A673 (cell line): ENCODE measurements at regions not wholly inside any gene's neighbourhood (a gene's known extent, or its start where the extent isn't known, plus 50 kb on each side); places are given as distances from the start of the nearest gene placed in this dataset.

Experiments
- BruUV-seq: library from RNA; stranded (reverse); fragments of 400-500 nt; replicated peaks from 2 replicates; lab custom pipeline; 2021; lab: Mats Ljungman, UMichigan
- CTCF ChIA-PET: fragments of 300-600 bp; sonication (Branson Sonifier 250); formaldehyde crosslinking; loops from one replicate; lab custom pipeline; 2022; ENCODE audit warnings: antibody characterized with exemption; lab: Charles Lee
- POLR2A ChIA-PET: fragments of 300-600 bp; sonication (Branson Sonifier 250); formaldehyde crosslinking; loops from one replicate; lab custom pipeline; 2022; ENCODE audit warnings: antibody characterized with exemption; ENCODE audit not compliant: low non-redundant PET; lab: Charles Lee
- DNase-seq: peaks from one replicate; pipeline ENCODE4 v3.0.0-alpha.2; 2015; ENCODE audit warnings: low spot score
- H3K27ac ChIP-seq: fragments of 200-600 bp; sonication (generic); 2 replicates; pipeline ENCODE4 v1.5.1; 2016; ENCODE audit warnings: mixed run types, low read depth, mild to moderate bottlenecking, mixed read lengths, antibody characterized with exemption, low read length; ENCODE audit not compliant: poor library complexity, severe bottlenecking
- H3K27me3 ChIP-seq: fragments of 200-600 bp; sonication (generic); replicated peaks from 2 replicates; pipeline ENCODE4 v1.6.1; 2017; ENCODE audit warnings: mixed run types, low read depth, mild to moderate bottlenecking, mixed read lengths, antibody characterized with exemption, low read length; ENCODE audit not compliant: insufficient read depth, poor library complexity
- H3K36me3 ChIP-seq: fragments of 200-600 bp; sonication (generic); 2 replicates; pipeline ENCODE4 v1.6.1; 2016; ENCODE audit warnings: mixed run types, mild to moderate bottlenecking, mixed read lengths, antibody characterized with exemption, low read length; ENCODE audit not compliant: insufficient read depth, poor library complexity, severe bottlenecking
- H3K4me1 ChIP-seq: fragments of 200-600 bp; sonication (generic); 2 replicates; pipeline ENCODE4 v1.6.1; 2017; ENCODE audit warnings: mixed run types, mild to moderate bottlenecking, mixed read lengths, antibody characterized with exemption, low read length; ENCODE audit not compliant: insufficient read depth, poor library complexity, severe bottlenecking
- H3K4me3 ChIP-seq: fragments of 200-600 bp; sonication (generic); 2 replicates; pipeline ENCODE4 v1.5.1; 2016; ENCODE audit warnings: low read depth, mixed run types, mild to moderate bottlenecking, mixed read lengths, low read length; ENCODE audit not compliant: poor library complexity, severe bottlenecking
- H3K9me3 ChIP-seq: fragments of 200-600 bp; sonication (generic); 2 replicates; pipeline ENCODE4 v1.6.1; 2016; ENCODE audit warnings: mixed run types, low read depth, mild to moderate bottlenecking, mixed read lengths, antibody characterized with exemption, low read length; ENCODE audit not compliant: poor library complexity, severe bottlenecking
- EZH2 ChIP-seq: fragments of 200-600 bp; sonication (generic); IDR thresholded peaks from 2 replicates; pipeline ENCODE4 v1.6.1; 2017; ENCODE audit warnings: borderline replicate concordance, low read depth, mild to moderate bottlenecking, mixed read lengths, antibody characterized with exemption, low read length; ENCODE audit not compliant: poor library complexity, severe bottlenecking
- intact Hi-C: fragments of 100-400 bp; cut with micrococcal nuclease; formaldehyde crosslinking; loops from one replicate; pipeline ENCODE4 v1.10.0; 2022; ENCODE audit not compliant: unreplicated experiment
- TF ChIP-seq, protein P1 (sequence below): fragments of 300-800, 200-600 bp; sonication (generic); conservative IDR thresholded peaks from 2 replicates; pipeline ENCODE4 v1.5.1; 2017; ENCODE audit warnings: low read depth, mild to moderate bottlenecking, antibody characterized with exemption, low read length, moderate library complexity, mixed read lengths

GRCh38 chr14:57930241-57930975 lies 64.5 kb upstream of the SLC35F4 start:
- H3K4me1 ChIP-seq, result no peaks in the 10 kb centered on the region
- no peaks in the 10 kb centered on the region for H3K9me3 ChIP-seq
- CTCF ChIA-PET, result no interaction called here
- no peaks in the 10 kb centered on the region for H3K36me3 ChIP-seq
- no peak overlapping the region for H3K4me3 ChIP-seq
- TF ChIP-seq, protein P1, sequence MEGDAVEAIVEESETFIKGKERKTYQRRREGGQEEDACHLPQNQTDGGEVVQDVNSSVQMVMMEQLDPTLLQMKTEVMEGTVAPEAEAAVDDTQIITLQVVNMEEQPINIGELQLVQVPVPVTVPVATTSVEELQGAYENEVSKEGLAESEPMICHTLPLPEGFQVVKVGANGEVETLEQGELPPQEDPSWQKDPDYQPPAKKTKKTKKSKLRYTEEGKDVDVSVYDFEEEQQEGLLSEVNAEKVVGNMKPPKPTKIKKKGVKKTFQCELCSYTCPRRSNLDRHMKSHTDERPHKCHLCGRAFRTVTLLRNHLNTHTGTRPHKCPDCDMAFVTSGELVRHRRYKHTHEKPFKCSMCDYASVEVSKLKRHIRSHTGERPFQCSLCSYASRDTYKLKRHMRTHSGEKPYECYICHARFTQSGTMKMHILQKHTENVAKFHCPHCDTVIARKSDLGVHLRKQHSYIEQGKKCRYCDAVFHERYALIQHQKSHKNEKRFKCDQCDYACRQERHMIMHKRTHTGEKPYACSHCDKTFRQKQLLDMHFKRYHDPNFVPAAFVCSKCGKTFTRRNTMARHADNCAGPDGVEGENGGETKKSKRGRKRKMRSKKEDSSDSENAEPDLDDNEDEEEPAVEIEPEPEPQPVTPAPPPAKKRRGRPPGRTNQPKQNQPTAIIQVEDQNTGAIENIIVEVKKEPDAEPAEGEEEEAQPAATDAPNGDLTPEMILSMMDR, result no peak
- TF ChIP-seq EZH2, result no peak
- intact Hi-C loops, result no loop called here
- no peaks in the 10 kb centered on the region for H3K27me3 ChIP-seq
- no peak overlapping the region for H3K27ac ChIP-seq
- no peak for DNase-seq
- POLR2A ChIA-PET, result no interaction called here
- no TSS peak for BruUV-seq

- Histone ChIP-seq H3K9me3 (peaks cover 6% of the 10 kb centered on the region), H3K36me3 (no peaks in the 10 kb centered on the region), H3K4me1 (no peaks in the 10 kb centered on the region), H3K27me3 (no peaks in the 10 kb centered on the region), H3K27ac (no peak overlapping the region), H3K4me3 (no peak overlapping the region)
- no peak for TF ChIP-seq EZH2
- TF ChIP-seq, protein P1, result no peak
- CTCF ChIA-PET, result no interaction called here
- DNase-seq, result no peak
- POLR2A ChIA-PET, result no interaction called here
- intact Hi-C loops, result no loop called here
- no TSS peak for BruUV-seq
Measured at GRCh38 chr14:57928732-57929131, 62.8 kb upstream of the SLC35F4 start.

- no peaks in the 10 kb centered on the region for H3K4me1 ChIP-seq
- intact Hi-C loops, result no loop called here
- DNase-seq, result no peak
- H3K9me3 ChIP-seq, result peaks cover 12% of the 10 kb centered on the region
- BruUV-seq, result no TSS peak
- H3K27ac ChIP-seq, result no peak overlapping the region
- H3K36me3 ChIP-seq, result no peaks in the 10 kb centered on the region
- H3K4me3 ChIP-seq, result no peak overlapping the region
- H3K27me3 ChIP-seq, result no peaks in the 10 kb centered on the region
- CTCF ChIA-PET, result no interaction called here
- no peak for TF ChIP-seq EZH2
- TF ChIP-seq, protein P1, result no peak
- POLR2A ChIA-PET, result no interaction called here
Measured at GRCh38 chr14:57921377-57921776, 55.5 kb upstream of the SLC35F4 start.
